ENCODE measurements at regions not wholly inside any gene's neighbourhood (a gene's known extent, or its start where the extent isn't known, plus 50 kb on each side); places are given as distances from the start of the nearest gene placed in this dataset.

GRCh38 chr20:40331249-40331648, 357.8 kb downstream of the MAFB start:
- Histone ChIP-seq H3K9me2 (ENCODE audit: insufficient read depth) (no peaks in the 10 kb centered on the region), H3K4me3 (no peak overlapping the region), H3F3A (ENCODE audit: insufficient read depth) (no peaks in the 10 kb centered on the region), H3K4me1 (ENCODE audit: insufficient read depth) (no peaks in the 10 kb centered on the region), H2AFZ (no peak overlapping the region), H3K36me3 (ENCODE audit: low read depth) (no peaks in the 10 kb centered on the region), H3K9me3 (ENCODE audit: low read depth) (no peaks in the 10 kb centered on the region), H3K4me2 (ENCODE audit: unreplicated experiment) (no peak overlapping the region), H3K9ac (no peak overlapping the region), H4K20me1 (ENCODE audit: insufficient read depth) (no peaks in the 10 kb centered on the region), H3K27me3 (replicated peaks; ENCODE audit: insufficient read depth) (peaks cover 12% of the 10 kb centered on the region), H3K79me2 (ENCODE audit: insufficient read depth) (no peaks in the 10 kb centered on the region), H3K27ac (no peak overlapping the region)
- DNase-seq, result no peak
- TF ChIP-seq EZH2phosphoT487 (IDR thresholded peaks at IDR 0.05; ENCODE audit: insufficient read depth, low read depth) (no peak), EZH2 (IDR thresholded peaks at IDR 0.05; ENCODE audit: insufficient read depth, poor library complexity, severe bottlenecking) (no peak)
- in situ Hi-C loops (cut with MboI), result no loop called here
- 13 to 24% methylated on average over 3 of the region's 3 CpGs for WGBS, 2 experiments (ENCODE audit: low coverage in 1 of 2, low lambda C conversion rate in 2 of 2, missing lambda C conversion rate in 2 of 2)

- H3K79me2 ChIP-seq (ENCODE audit: insufficient read depth), result no peaks in the 10 kb centered on the region
- no peaks in the 10 kb centered on the region for H3K9me3 ChIP-seq (ENCODE audit: low read depth)
- in situ Hi-C loops (cut with MboI), result no loop called here
- no peaks in the 10 kb centered on the region for H3K4me1 ChIP-seq (ENCODE audit: insufficient read depth)
- TF ChIP-seq EZH2 (IDR thresholded peaks at IDR 0.05; ENCODE audit: insufficient read depth, poor library complexity, severe bottlenecking) (no peak), EZH2phosphoT487 (IDR thresholded peaks at IDR 0.05; ENCODE audit: insufficient read depth, low read depth) (no peak)
- H2AFZ ChIP-seq, result no peak overlapping the region
- peaks cover 9% of the 10 kb centered on the region for H3K27me3 ChIP-seq (replicated peaks; ENCODE audit: insufficient read depth)
- H4K20me1 ChIP-seq (ENCODE audit: insufficient read depth), result no peaks in the 10 kb centered on the region
- no peaks in the 10 kb centered on the region for H3F3A ChIP-seq (ENCODE audit: insufficient read depth)
- no peaks in the 10 kb centered on the region for H3K36me3 ChIP-seq (ENCODE audit: low read depth)
- WGBS, 2 experiments (ENCODE audit: low coverage in 1 of 2, low lambda C conversion rate in 2 of 2, missing lambda C conversion rate in 2 of 2), result 73 to 83% methylated on average over 2 of the region's 2 CpGs
- no peak overlapping the region for H3K4me2 ChIP-seq (ENCODE audit: unreplicated experiment)
- H3K9me2 ChIP-seq (ENCODE audit: insufficient read depth), result no peaks in the 10 kb centered on the region
- H3K9ac ChIP-seq, result no peak overlapping the region
- DNase-seq, result no peak
- no peak overlapping the region for H3K27ac ChIP-seq
- no peak overlapping the region for H3K4me3 ChIP-seq
Measured at GRCh38 chr20:40329321-40329720, 359.7 kb downstream of the MAFB start.

DNA sequence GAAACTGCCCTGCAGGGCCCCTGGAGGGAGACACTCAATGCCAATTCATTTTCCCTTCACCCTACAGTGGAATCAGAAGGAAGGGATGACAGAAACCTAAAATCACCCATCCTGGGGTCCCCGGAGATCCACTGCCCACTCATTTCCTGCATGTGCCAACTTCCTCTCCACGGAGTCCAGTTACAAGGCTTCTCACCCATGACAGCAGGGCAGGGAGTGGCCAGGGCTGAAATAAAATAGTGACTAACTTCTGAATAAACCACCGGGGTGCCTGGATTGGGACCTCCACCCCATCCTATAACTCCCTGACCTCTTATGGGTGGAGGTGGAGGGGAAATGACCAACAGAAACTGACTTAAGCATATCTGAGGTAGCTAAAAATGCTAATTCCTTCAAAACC, 362.3 kb downstream of the MAFB start:
- Histone ChIP-seq H3K4me3 (no peak overlapping the region), H3F3A (ENCODE audit: insufficient read depth) (no peaks in the 10 kb centered on the region), H2AFZ (no peak overlapping the region), H3K4me1 (ENCODE audit: insufficient read depth) (no peaks in the 10 kb centered on the region), H3K9ac (no peak overlapping the region), H3K79me2 (ENCODE audit: insufficient read depth) (no peaks in the 10 kb centered on the region), H3K27me3 (replicated peaks; ENCODE audit: insufficient read depth) (no peaks in the 10 kb centered on the region; the same call in 1 of the 2 replicates), H3K9me2 (ENCODE audit: insufficient read depth) (no peaks in the 10 kb centered on the region), H4K20me1 (ENCODE audit: insufficient read depth) (no peaks in the 10 kb centered on the region), H3K4me2 (ENCODE audit: unreplicated experiment) (no peak overlapping the region), H3K9me3 (ENCODE audit: low read depth) (no peaks in the 10 kb centered on the region), H3K27ac (no peak overlapping the region), H3K36me3 (ENCODE audit: low read depth) (no peaks in the 10 kb centered on the region)
- in situ Hi-C loops (cut with MboI), result no loop called here
- WGBS, 2 experiments (ENCODE audit: low coverage in 1 of 2, low lambda C conversion rate in 2 of 2, missing lambda C conversion rate in 2 of 2), result 10 to 12% methylated on average over 3 of the region's 3 CpGs
- TF ChIP-seq EZH2phosphoT487 (IDR thresholded peaks at IDR 0.05; ENCODE audit: insufficient read depth, low read depth) (no peak), EZH2 (IDR thresholded peaks at IDR 0.05; ENCODE audit: insufficient read depth, poor library complexity, severe bottlenecking) (no peak)
- DNase-seq, result no peak

DNA sequence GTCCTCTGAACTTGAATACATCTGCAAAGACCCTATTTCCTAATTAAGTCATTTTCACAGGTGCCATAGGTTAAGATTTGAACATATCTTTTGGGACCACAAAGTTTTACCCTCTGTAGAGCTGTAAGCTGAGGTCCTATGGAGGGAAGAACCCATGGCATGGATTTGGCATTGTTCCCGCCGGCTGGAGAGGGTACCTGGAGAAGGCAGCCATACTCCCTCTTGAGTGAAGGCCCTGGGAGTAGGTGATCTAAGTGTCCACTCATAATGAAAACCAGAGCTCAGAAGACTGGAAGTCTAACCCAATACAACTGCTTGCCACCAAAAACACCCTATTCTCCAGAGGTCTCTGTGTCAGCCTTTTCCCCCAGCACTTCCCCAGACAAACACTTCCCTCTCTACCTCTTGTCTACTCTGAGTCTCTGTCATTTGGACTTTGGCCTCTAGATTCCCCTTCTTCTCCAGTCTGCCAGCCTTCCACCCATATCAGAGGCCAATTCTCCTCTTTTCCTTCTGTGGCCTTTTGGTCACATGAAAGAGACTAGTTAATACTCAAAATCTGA, 363.9 kb downstream of the MAFB start:
- in situ Hi-C loops (cut with MboI), result no loop called here
- no peak for TF ChIP-seq EZH2 (IDR thresholded peaks at IDR 0.05; ENCODE audit: insufficient read depth, poor library complexity, severe bottlenecking)
- 82 to 86% methylated on average over 2 of the region's 2 CpGs for WGBS, 2 experiments (ENCODE audit: low coverage in 1 of 2, low lambda C conversion rate in 2 of 2, missing lambda C conversion rate in 2 of 2)

GRCh38 chr20:40323361-40323794, 365.7 kb downstream of the MAFB start:
- no peak for TF ChIP-seq EZH2phosphoT487 (IDR thresholded peaks at IDR 0.05; ENCODE audit: insufficient read depth, low read depth)
- TF ChIP-seq EZH2 (IDR thresholded peaks at IDR 0.05; ENCODE audit: insufficient read depth, poor library complexity, severe bottlenecking), result no peak
- in situ Hi-C loops (cut with MboI), result no loop called here
- Histone ChIP-seq H4K20me1 (ENCODE audit: insufficient read depth) (no peaks in the 10 kb centered on the region), H3K9me3 (ENCODE audit: low read depth) (no peaks in the 10 kb centered on the region), H2AFZ (no peak overlapping the region), H3K9me2 (ENCODE audit: insufficient read depth) (no peaks in the 10 kb centered on the region), H3K4me2 (ENCODE audit: unreplicated experiment) (no peak overlapping the region), H3K4me3 (no peak overlapping the region), H3K27me3 (replicated peaks; ENCODE audit: insufficient read depth) (no peaks in the 10 kb centered on the region; the same call in 1 of the 2 replicates), H3K9ac (no peak overlapping the region), H3K4me1 (ENCODE audit: insufficient read depth) (no peaks in the 10 kb centered on the region), H3F3A (ENCODE audit: insufficient read depth) (no peaks in the 10 kb centered on the region), H3K36me3 (ENCODE audit: low read depth) (no peaks in the 10 kb centered on the region), H3K79me2 (ENCODE audit: insufficient read depth) (no peaks in the 10 kb centered on the region), H3K27ac (no peak overlapping the region)
- DNase-seq, result peak; percentile 17
- WGBS, 2 experiments (ENCODE audit: low coverage in 1 of 2, low lambda C conversion rate in 2 of 2, missing lambda C conversion rate in 2 of 2), result 74% methylated on average over 5 of the region's 5 CpGs

More for the DNA sequence above, 363.9 kb downstream of the MAFB start:
- Histone ChIP-seq H3F3A (ENCODE audit: insufficient read depth) (no peaks in the 10 kb centered on the region), H3K4me1 (ENCODE audit: insufficient read depth) (no peaks in the 10 kb centered on the region), H3K4me3 (no peak overlapping the region), H3K9me3 (ENCODE audit: low read depth) (no peaks in the 10 kb centered on the region), H4K20me1 (ENCODE audit: insufficient read depth) (no peaks in the 10 kb centered on the region), H3K79me2 (ENCODE audit: insufficient read depth) (no peaks in the 10 kb centered on the region), H3K9me2 (ENCODE audit: insufficient read depth) (no peaks in the 10 kb centered on the region), H3K36me3 (ENCODE audit: low read depth) (no peaks in the 10 kb centered on the region), H3K4me2 (ENCODE audit: unreplicated experiment) (no peak overlapping the region), H3K27ac (no peak overlapping the region), H3K27me3 (replicated peaks; ENCODE audit: insufficient read depth) (no peaks in the 10 kb centered on the region), H2AFZ (no peak overlapping the region), H3K9ac (no peak overlapping the region)
- no peak for DNase-seq
